ENCODE measurements at regions not wholly inside any gene's neighbourhood (a gene's known extent, or its start where the extent isn't known, plus 50 kb on each side); places are given as distances from the start of the nearest gene placed in this dataset.

DNA sequence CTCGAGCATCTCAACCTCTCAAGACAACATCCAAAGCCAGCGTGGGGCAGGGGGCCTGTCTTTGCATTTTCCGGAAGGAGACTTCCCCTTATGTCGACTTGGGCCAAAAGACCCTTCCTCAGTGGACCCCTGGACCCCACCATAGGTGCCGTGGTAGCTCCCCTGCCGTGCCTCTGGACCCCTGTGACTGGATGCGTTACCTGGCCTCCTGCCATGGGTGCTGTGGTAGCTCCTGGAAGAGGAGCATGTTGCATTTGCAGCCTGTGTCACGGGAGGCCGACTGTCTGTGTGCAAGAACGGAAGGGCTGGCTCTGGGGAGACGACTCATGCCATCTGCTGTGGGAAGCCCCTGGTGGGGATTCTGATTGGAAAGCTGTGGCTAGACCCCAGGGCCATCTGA lies 130.1 kb downstream of the FOXL1 start:
- 53% methylated on average over 6 of the region's 11 CpGs for WGBS (ENCODE audit: missing lambda C conversion rate)
- DNase-seq (ENCODE audit: low read depth in 1 of 2, low spot score in 1 of 2) (no peak), FAIRE-seq (no peak), ATAC-seq (no peak)
- ChIA-PET POLR2A (no interaction called here), CTCF (interaction anchor here (0.6 kb wide), 2 partner anchors 93 to 354 kb away, joined by 3 read pairs; no protein-coding TSS in a partner anchor)
- no peak for TF ChIP-seq FOXS1 (CRISPR knock-in tag; IDR thresholded peaks at IDR 0.05)
- TF ChIP-seq REST (IDR thresholded peaks at IDR 0.05) = no peak
- TF ChIP-seq KDM5A (IDR thresholded peaks at IDR 0.05) = no peak
- no peak for TF ChIP-seq TP53 (CRISPR knock-in tag; IDR thresholded peaks at IDR 0.05)
- TF ChIP-seq CBX8 (IDR thresholded peaks at IDR 0.05) = no peak
- TF ChIP-seq HOXA7 (CRISPR knock-in tag; IDR thresholded peaks at IDR 0.05) = no peak
- TF ChIP-seq JUN (IDR thresholded peaks at IDR 0.05) = no peak
- no peak for TF ChIP-seq BHLHE40 (IDR thresholded peaks at IDR 0.05; ENCODE audit: low read depth, low read length)
- TF ChIP-seq JUNB (IDR thresholded peaks at IDR 0.05) = no peak
- TF ChIP-seq POLR2A (IDR thresholded peaks at IDR 0.05; ENCODE audit: low read length) = no peak
- no peak for TF ChIP-seq HEYL (CRISPR knock-in tag; IDR thresholded peaks at IDR 0.05)
- Histone ChIP-seq H3K4me3 (no peak overlapping the region), H3K4me2 (no peak overlapping the region), H3K27ac (no peak overlapping the region), H3K4me1 (no peaks in the 10 kb centered on the region), H3K9me3 (no peaks in the 10 kb centered on the region; the same call in 2 of the 3 replicates)

- DNase-seq (ENCODE audit: low read depth in 1 of 2, low spot score in 1 of 2) (no peak), FAIRE-seq (no peak), ATAC-seq (no peak)
- no peak for TF ChIP-seq FOSB (CRISPR knock-in tag; IDR thresholded peaks at IDR 0.05)
- no peak for TF ChIP-seq NR3C1 (IDR thresholded peaks at IDR 0.05)
- no peak for TF ChIP-seq EHF (CRISPR knock-in tag; IDR thresholded peaks at IDR 0.05)
- Histone ChIP-seq H3K27ac (no peak overlapping the region), H3K4me2 (no peak overlapping the region), H3K4me1 (no peaks in the 10 kb centered on the region), H3K4me3 (no peak overlapping the region), H3K9me3 (no peaks in the 10 kb centered on the region; the same call in 2 of the 3 replicates)
- CTCF ChIA-PET = interaction anchor here (0.5 to 0.6 kb wide), 3 partner anchors 94 to 354 kb away, joined by 3 read pairs; no protein-coding TSS in a partner anchor
- POLR2A ChIA-PET = no interaction called here
- WGBS (ENCODE audit: missing lambda C conversion rate) = 43% methylated on average over 3 of the region's 3 CpGs
These were observed 130.8 kb downstream of the FOXL1 start for GRCh38 chr16:86709103-86709502.

- no peaks in the 10 kb centered on the region for H3K4me1 ChIP-seq
- FAIRE-seq = no peak
- ChIA-PET CTCF (interaction anchor here (0.7 to 1.3 kb wide), 2 partner anchors 146 to 343 kb away, joined by 3 read pairs; no protein-coding TSS in a partner anchor), POLR2A (no interaction called here)
- no peak overlapping the region for H3K4me3 ChIP-seq
- H3K4me2 ChIP-seq = no peak overlapping the region
- H3K27ac ChIP-seq = no peak overlapping the region
- DNase-seq (ENCODE audit: low read depth in 1 of 2, low spot score in 1 of 2) = no peak
- WGBS (ENCODE audit: missing lambda C conversion rate) = 68% methylated on average over 28 of the region's 31 CpGs
- no peak for ATAC-seq
- no peaks in the 10 kb centered on the region; the same call in 2 of the 3 replicates for H3K9me3 ChIP-seq
- no peak for TF ChIP-seq CBX2 (IDR thresholded peaks at IDR 0.05; ENCODE audit: borderline replicate concordance, low read depth)
- no peak for TF ChIP-seq FOXS1 (CRISPR knock-in tag; IDR thresholded peaks at IDR 0.05)
- TF ChIP-seq, protein P1, sequence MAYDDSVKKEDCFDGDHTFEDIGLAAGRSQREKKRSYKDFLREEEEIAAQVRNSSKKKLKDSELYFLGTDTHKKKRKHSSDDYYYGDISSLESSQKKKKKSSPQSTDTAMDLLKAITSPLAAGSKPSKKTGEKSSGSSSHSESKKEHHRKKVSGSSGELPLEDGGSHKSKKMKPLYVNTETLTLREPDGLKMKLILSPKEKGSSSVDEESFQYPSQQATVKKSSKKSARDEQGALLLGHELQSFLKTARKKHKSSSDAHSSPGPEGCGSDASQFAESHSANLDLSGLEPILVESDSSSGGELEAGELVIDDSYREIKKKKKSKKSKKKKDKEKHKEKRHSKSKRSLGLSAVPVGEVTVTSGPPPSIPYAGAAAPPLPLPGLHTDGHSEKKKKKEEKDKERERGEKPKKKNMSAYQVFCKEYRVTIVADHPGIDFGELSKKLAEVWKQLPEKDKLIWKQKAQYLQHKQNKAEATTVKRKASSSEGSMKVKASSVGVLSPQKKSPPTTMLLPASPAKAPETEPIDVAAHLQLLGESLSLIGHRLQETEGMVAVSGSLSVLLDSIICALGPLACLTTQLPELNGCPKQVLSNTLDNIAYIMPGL (CRISPR knock-in tag; IDR thresholded peaks at IDR 0.05; ENCODE audit: borderline replicate concordance) = no peak
- TF ChIP-seq ELK1 (IDR thresholded peaks at IDR 0.05; ENCODE audit: low read depth, low read length) = no peak
- no peak for TF ChIP-seq NPAS2 (CRISPR knock-in tag; IDR thresholded peaks at IDR 0.05; ENCODE audit: borderline replicate concordance)
- TF ChIP-seq SREBF2 (IDR thresholded peaks at IDR 0.05) = no peak
- no peak for TF ChIP-seq CHD4 (IDR thresholded peaks at IDR 0.05; ENCODE audit: borderline replicate concordance)
- no peak for TF ChIP-seq HOXA7 (CRISPR knock-in tag; IDR thresholded peaks at IDR 0.05)
- no peak for TF ChIP-seq CTCF (IDR thresholded peaks at IDR 0.05)
- TF ChIP-seq JUN (IDR thresholded peaks at IDR 0.05) = no peak
- TF ChIP-seq, protein P2, sequence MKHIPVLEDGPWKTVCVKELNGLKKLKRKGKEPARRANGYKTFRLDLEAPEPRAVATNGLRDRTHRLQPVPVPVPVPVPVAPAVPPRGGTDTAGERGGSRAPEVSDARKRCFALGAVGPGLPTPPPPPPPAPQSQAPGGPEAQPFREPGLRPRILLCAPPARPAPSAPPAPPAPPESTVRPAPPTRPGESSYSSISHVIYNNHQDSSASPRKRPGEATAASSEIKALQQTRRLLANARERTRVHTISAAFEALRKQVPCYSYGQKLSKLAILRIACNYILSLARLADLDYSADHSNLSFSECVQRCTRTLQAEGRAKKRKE (CRISPR knock-in tag; IDR thresholded peaks at IDR 0.05; ENCODE audit: low read depth) = no peak
- no peak for TF ChIP-seq RFX5 (IDR thresholded peaks at IDR 0.05)
- no peak for TF ChIP-seq ZFP36 (IDR thresholded peaks at IDR 0.05; ENCODE audit: borderline replicate concordance, partially characterized antibody)
- TF ChIP-seq EP300 (IDR thresholded peaks at IDR 0.05) = no peak
- TF ChIP-seq JUNB (IDR thresholded peaks at IDR 0.05) = no peak
- no peak for TF ChIP-seq NFE2L2 (conservative IDR thresholded peaks at IDR 0.05; ENCODE audit: low read length)
These were observed 131.7 kb downstream of the FOXL1 start for GRCh38 chr16:86709902-86710601.

All from A549 (cell line).